NCI-H2171 treated with DMSO at 0.1 percent for 48 hours (cell line): ENCODE measurements at regions not wholly inside any gene's neighbourhood (a gene's known extent, or its start where the extent isn't known, plus 50 kb on each side); places are given as distances from the start of the nearest gene placed in this dataset.
"Not testable (repeated sequence)": the region's sequence is repeated elsewhere in the genome, so short reads cannot be mapped to it uniquely, and the experiment has no call there.

Source experiments
- DNase-seq: peaks from one replicate; lab custom pipeline; 2025; lab: John Stamatoyannopoulos, UW

DNA sequence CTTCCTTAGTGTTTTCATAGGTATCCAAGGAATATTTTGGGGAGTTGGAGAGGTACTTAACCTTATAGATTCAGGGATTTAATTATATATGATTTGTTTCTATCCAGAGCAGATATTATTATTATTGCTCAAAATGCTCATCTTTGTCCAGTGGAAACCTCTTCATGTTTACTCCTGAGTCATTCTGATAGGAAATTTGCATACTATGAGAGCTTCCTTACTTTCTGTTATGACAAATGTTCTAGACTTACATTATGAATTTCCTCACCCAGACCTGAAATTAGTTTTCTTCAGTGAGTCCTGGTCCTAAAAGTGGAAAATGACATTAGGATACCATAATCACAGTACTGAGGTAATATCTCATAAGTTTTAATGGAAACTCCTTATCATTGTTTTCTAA, 57.5 kb upstream of the PLPPR5 start:
- DNase-seq: no peak

DNA sequence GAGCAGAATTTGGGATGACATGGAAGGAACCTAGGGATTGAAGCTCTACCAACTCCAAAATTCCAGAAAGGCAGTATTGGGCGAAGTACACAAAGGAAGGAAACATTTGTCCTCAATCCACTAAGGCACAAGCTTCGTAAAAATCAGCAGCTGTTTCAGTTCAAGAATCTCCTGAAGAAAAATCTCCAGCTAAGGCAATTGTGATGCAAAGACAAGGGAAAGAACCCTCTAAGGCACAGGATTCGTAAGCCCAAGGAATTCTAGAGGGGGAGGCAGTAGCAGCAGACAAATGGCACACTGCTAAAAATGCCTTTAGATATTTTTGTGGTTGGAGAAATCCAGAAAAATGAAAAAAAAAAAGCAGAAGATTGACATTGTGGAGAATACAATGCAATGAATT, 64.5 kb upstream of the PLPPR5 start:
- no peak for DNase-seq

- DNase-seq: not testable (repeated sequence)
Observed at GRCh38 chr1:99078529-99078928, 73.9 kb upstream of the PLPPR5 start.

DNA sequence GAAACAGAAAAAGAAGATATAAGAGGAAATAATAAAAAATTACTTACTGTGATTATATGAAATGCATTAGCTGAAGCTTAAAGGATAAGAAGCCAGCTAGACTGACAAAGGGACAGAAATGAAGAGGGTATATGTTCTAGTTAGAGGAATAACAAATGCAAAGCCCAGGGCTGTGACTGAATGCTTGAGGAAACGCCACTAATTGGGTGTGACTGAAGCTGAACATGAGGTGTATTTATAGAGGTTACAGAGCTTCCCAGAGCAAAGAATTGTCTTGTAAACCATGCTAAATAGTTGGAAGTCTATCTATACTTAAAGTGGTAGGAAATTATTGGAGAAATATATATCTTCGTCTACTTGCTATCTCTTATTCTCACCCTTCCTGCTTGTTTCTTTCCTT, 77.7 kb upstream of the PLPPR5 start:
- no peak for DNase-seq

DNA sequence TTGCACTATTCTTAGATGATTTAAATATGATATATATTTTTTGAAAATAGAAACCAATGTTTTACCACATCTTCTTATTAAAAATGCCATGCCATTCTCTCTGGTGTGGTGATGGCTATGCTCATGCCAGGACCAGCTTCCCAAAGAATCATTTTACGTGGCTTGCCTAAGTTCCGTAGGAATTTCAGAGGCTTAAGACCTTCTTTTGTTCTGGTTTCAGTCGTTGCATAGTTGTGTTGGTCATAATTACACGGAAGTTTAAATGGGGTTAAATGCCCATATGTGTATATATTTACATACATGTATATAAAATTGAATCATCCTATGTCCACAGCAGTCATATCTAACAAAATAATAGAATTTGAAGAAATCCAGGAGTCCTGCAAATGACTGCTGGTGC, 78.7 kb upstream of the PLPPR5 start:
- DNase-seq: no peak

- DNase-seq: no peak
Observed at GRCh38 chr1:99084562-99084961, 79.9 kb upstream of the PLPPR5 start.

DNA sequence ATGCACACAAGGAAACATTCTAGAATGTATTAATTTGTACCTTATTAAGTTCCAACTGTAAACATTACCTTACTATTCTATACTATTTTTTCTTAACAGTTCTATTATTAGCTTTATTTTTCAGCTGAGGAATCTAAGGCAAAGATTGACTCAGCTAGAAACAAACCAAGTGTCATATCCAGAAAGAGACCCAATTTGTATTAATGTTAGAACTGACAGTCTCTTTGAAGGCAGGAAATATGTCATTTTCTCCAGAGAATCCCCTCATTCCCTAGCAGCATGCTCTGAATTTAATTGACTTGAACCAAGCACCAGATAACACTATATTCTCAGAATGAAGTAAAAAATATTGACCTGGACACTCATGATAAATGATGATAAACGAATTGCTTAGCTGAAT, 81.4 kb upstream of the PLPPR5 start:
- no peak for DNase-seq

DNA sequence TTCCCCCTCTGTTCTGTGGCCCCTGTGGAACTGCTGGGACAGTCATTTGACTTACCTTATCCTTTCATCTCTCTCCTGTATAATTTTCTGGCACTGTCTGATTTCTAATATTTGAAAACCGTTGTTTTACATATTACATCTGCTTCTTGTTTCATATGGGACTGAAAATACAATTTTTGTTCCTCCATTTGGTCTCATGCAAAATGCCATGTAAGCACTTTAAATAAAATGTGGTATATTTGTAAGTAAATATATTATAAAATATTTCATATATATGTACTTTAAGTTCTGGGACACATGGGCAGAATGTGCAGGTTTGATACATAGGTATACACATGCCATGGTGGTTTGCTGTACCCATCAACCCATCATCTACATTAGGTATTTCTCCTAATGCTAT, 93.9 kb upstream of the PLPPR5 start:
- no peak for DNase-seq

- DNase-seq: no peak
Observed at GRCh38 chr1:99106274-99106673, 101.6 kb upstream of the PLPPR5 start.

GRCh38 chr1:99107680-99108079, 103.0 kb upstream of the PLPPR5 start:
- no peak for DNase-seq

DNA sequence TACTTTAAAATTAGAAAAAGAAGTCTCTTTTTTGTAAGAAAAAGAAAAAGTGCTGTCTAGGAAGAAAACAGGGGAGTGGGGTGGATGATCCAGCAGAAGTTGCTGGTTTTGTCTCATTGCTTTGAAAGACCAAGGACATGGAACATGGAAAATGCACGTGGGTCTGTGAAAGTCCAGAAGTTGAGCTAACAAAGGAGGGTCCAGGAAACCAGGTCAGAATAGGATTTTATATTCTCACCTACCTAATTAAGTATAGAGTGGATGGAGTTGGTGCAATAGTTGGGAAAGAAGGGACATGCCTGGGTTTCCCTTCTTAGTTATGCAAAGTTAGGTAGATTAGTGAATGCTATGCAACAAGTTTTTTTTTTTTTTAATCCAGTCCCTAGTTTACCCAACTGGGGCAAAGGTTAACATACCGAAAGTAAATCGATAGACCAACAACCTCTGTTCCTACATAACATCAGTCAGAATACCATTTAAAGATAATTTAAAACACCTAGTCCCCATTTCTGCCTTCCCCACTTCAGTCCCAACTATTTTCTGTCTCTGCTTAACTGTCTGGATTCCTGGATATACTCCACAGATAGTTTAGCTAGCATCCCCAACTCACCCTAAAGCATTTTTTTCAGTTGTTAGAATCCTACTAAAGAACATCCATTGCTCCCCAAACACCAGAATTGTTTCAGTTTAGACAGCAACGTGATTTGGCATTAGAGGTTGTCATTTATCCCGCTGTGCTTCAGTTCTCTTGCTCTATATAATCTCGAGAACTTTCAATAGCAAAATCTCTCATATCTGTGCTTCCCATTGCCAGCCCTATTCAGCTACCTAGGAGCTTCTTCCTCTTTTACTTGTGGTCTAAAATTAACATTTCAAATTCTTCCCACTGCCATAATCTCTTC, 105.7 kb upstream of the PLPPR5 start:
- no peak for DNase-seq

- DNase-seq: no peak
Observed at GRCh38 chr1:99115231-99115630, 110.6 kb upstream of the PLPPR5 start.

DNA sequence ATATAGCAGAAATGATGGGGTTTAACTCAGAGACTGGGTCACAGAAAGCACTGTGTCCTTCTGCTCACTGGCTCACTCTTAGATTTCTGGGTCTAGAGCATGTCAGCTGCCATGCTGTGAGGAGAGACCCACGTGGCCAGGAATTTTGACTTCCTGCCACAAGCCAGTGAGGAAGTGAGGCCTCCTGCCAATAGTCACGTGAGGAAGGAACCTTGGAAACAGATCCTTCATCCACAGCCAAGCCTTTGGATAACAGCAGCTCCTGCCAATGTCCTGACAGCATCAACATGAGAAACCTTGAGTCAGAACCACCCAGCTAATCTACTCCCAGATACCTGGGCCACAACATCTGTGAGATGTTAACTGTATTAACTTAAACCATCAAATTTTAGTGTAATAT, 114.5 kb upstream of the PLPPR5 start:
- no peak for DNase-seq

- DNase-seq: no peak
Observed at GRCh38 chr1:99122039-99122438, 117.4 kb upstream of the PLPPR5 start.

- no peak for DNase-seq
Observed at GRCh38 chr1:99123936-99124335, 119.3 kb upstream of the PLPPR5 start.

DNA sequence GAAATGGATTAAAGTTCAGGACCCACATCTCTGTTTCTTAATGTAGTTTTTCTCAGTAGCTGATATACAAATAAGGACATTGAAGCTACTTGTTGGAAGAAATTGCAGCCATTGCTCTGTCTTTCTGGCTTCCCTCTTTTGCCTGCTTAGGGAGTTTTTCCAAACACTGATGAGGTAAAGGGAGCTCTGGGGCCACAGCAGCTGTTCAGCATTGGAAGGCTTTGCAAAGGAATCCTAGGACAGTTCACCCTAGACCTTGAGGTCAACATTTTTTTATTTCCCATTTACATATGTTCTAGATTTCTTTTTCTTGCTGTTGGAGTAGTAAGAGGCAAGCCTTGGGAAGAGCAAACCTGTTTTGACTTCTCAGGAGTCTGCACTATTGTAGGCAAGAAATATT, 126.9 kb upstream of the PLPPR5 start:
- no peak for DNase-seq

DNA sequence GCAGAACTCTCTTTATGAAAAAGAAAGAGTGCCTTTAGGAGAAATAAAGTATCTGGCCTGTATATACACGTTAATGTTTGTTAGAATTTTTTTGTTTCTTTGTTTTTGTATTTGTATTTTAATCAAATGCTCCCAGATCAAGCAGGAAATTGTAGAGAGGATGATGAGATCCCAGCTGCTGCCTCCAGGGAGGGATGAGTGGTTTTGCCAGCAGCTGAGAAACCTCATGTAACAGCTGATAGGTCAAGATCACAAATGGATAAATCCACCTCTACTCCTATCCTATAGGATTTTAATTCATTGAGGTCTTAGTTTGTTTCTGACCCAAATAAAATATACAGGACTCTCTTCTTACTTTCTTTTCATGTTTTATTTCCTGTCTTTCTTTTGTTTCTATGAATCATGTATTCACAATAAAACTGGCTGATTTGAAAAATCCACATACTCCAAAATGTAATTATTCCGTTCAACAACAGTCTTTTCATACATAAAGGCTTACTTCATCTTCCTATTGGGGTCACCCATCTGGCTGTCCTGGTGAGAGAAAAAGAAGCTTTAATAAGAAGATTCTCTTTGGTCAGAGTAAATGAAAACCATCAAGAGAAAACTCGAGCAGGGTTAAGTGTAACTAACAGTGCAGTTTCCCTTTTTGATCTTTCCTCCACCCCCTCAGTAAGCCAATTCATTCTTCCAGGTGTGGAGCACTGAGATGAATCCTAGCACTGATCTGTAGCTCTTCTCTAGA, 129.3 kb upstream of the PLPPR5 start:
- DNase-seq: no peak

DNA sequence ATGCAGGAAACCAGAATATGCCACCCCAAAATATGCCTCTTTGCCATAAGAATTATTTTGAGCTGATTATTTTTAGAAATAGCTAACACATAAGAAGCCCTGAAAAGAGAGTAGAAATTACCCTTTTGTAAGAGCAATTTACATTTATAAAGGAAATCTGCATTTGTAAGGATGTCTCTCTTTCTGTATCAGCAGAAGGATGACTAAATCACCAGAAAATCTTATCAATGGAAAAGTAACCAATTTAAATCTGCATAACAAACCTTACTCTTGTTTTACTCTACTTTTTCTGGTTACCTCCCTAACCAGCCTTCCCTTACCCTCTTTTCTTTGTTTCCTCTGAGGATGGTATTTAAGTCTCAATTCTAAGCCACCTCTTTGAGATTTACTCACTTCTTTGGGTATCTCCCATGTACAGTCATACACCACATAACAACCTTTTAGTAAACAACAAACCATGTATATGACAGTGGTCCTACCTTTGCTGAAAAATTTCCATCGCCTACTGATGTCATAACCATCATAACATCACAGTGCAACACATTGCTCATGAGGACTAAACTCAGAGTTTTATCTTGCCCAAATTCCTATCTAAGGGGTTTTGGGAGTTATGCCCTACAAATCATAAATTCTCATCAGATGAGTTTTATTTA, 126.6 kb upstream of the PLPPR4 start:
- DNase-seq: no peak

- no peak for DNase-seq
Observed at GRCh38 chr1:99139876-99140275, 124.4 kb upstream of the PLPPR4 start.

DNA sequence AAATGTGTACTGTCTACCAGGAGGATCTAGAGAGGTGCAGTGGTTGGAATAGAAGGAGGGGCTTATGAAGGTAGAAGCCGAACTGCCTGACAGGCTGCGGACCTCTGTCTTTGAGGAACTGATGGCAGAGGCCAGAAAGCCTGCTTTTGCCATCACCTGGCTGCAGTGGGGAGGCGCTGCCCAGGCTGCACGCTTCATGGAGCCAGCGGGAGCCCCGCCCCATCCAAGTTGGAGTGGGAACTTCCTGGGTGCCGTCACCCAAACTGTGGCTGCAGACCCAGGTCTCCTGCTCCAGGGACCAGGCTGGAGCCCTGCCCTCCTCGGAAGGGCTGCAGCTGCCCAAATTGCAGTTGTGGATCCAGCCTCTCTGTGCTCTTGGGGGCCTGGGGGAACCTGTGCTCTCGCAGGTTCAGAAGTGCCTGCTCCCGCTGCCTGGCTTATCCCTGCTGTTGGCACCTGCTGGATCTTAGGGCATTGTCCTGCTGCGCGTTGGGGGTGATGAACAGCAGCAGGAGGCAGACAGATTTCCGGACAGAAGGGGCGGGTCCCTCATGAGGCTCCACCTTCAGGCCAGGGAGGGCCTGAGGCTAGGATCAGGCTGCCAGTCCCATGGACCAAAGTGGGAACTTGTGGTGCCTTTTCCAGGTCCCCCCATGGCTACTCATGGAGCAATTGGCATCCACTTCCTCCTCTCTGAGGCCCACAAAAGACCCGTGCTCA, 118.0 kb upstream of the PLPPR4 start:
- DNase-seq: no peak

GRCh38 chr1:99149952-99150351, 114.3 kb upstream of the PLPPR4 start:
- DNase-seq: no peak

- DNase-seq: no peak
Observed at GRCh38 chr1:99152132-99152531, 112.2 kb upstream of the PLPPR4 start.
